ENCODE measurements at regions not wholly inside any gene's neighbourhood (a gene's known extent, or its start where the extent isn't known, plus 50 kb on each side); places are given as distances from the start of the nearest gene placed in this dataset.
"Not testable (repeated sequence)": the region's sequence is repeated elsewhere in the genome, so short reads cannot be mapped to it uniquely, and the experiment has no call there.

- TF ChIP-seq, protein P1, sequence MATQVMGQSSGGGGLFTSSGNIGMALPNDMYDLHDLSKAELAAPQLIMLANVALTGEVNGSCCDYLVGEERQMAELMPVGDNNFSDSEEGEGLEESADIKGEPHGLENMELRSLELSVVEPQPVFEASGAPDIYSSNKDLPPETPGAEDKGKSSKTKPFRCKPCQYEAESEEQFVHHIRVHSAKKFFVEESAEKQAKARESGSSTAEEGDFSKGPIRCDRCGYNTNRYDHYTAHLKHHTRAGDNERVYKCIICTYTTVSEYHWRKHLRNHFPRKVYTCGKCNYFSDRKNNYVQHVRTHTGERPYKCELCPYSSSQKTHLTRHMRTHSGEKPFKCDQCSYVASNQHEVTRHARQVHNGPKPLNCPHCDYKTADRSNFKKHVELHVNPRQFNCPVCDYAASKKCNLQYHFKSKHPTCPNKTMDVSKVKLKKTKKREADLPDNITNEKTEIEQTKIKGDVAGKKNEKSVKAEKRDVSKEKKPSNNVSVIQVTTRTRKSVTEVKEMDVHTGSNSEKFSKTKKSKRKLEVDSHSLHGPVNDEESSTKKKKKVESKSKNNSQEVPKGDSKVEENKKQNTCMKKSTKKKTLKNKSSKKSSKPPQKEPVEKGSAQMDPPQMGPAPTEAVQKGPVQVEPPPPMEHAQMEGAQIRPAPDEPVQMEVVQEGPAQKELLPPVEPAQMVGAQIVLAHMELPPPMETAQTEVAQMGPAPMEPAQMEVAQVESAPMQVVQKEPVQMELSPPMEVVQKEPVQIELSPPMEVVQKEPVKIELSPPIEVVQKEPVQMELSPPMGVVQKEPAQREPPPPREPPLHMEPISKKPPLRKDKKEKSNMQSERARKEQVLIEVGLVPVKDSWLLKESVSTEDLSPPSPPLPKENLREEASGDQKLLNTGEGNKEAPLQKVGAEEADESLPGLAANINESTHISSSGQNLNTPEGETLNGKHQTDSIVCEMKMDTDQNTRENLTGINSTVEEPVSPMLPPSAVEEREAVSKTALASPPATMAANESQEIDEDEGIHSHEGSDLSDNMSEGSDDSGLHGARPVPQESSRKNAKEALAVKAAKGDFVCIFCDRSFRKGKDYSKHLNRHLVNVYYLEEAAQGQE (IDR thresholded peaks at IDR 0.05) = no peak
- TF ChIP-seq GABPA (IDR thresholded peaks at IDR 0.05 in 1 of 2, conservative IDR thresholded peaks at IDR 0.05 in 1 of 2) = no peak
Observed at GRCh38 chr13:54263868-54264267, 1235.3 kb downstream of the OLFM4 start (continued).

- H3K9me3 ChIP-seq (ENCODE audit: control insufficient read depth in 4 of 4, low read length in 3 of 4); H3K27ac ChIP-seq (ENCODE audit: low read depth in 1 of 2, low read length in 2 of 2); H3K36me3 ChIP-seq (ENCODE audit: control insufficient read depth in 4 of 4, insufficient read depth in 3 of 4, low read depth in 1 of 4, low read length in 3 of 4); DNase-seq (ENCODE audit: low spot score); H3K9ac ChIP-seq (ENCODE audit: low read depth in 1 of 2, low read length in 2 of 2); H3K4me1 ChIP-seq (ENCODE audit: control insufficient read depth in 4 of 4, insufficient read depth in 4 of 4, low read length in 3 of 4); H3K4me3 ChIP-seq (ENCODE audit: low read depth in 1 of 3, low read length in 3 of 3); H3K27me3 ChIP-seq (ENCODE audit: control insufficient read depth in 4 of 4, insufficient read depth in 4 of 4, low read length in 3 of 4): not testable (repeated sequence)
- 36% methylated on average over 6 of the region's 6 CpGs for WGBS
Observed at GRCh38 chr13:54267253-54267668, 1238.6 kb downstream of the OLFM4 start.

- H3K27ac ChIP-seq (ENCODE audit: low read depth in 1 of 2, low read length in 2 of 2); H3K36me3 ChIP-seq (ENCODE audit: control insufficient read depth in 4 of 4, insufficient read depth in 3 of 4, low read depth in 1 of 4, low read length in 3 of 4); H3K4me1 ChIP-seq (ENCODE audit: control insufficient read depth in 4 of 4, insufficient read depth in 4 of 4, low read length in 3 of 4); H3K4me3 ChIP-seq (ENCODE audit: low read depth in 1 of 3, low read length in 3 of 3); H3K27me3 ChIP-seq (ENCODE audit: control insufficient read depth in 4 of 4, insufficient read depth in 4 of 4, low read length in 3 of 4); DNase-seq (ENCODE audit: low spot score); H3K9ac ChIP-seq (ENCODE audit: low read depth in 1 of 2, low read length in 2 of 2); H3K9me3 ChIP-seq (ENCODE audit: control insufficient read depth in 4 of 4, low read length in 3 of 4): not testable (repeated sequence)
- WGBS = 61% methylated on average over 10 of the region's 11 CpGs
Observed at GRCh38 chr13:54268013-54268695, 1239.5 kb downstream of the OLFM4 start.

DNA sequence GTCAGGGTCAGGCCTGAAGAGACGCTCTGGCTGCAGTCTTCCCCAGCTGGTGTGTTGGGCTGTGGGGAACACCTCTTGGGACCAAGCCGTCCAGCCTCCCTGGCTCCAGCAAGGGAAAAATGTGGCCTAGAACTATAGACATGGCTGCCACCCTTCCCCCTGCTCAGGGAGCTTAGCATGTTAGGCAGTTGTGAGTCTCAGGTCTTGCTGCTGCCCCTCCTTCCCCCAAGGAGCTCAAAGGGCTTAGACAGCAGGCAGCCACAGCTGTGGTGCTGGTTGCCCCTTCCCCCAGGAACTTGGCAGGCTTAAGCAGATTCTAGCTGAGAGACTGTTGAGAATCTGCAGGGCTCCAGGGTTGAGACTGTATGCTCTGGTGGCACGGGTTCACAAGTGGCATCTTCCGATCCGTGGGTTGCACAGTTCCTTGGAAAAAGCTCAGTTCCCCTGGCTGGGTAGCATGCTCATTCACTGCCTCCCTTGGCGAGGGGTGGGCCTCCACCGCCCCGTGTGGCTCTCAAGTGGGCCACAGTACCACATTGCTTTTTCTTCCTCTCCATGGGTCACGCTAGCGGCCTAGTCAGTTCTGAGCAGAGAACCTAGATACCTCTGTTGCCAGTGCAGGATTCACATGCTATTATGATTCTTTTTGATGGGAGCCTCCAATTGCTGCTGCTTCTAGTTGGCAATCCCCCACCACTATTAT lies 1258.6 kb downstream of the OLFM4 start:
- Histone ChIP-seq H3K27me3 (ENCODE audit: control insufficient read depth in 4 of 4, insufficient read depth in 4 of 4, low read length in 3 of 4) (no peaks in the 10 kb centered on the region), H3K9ac (ENCODE audit: low read depth in 1 of 2, low read length in 2 of 2) (no peak overlapping the region), H3K9me3 (ENCODE audit: control insufficient read depth in 4 of 4, low read length in 3 of 4) (peaks cover 0 to 2% (median 0%) of the 10 kb centered on the region in 4 donors), H3K36me3 (ENCODE audit: control insufficient read depth in 4 of 4, insufficient read depth in 3 of 4, low read depth in 1 of 4, low read length in 3 of 4) (no peaks in the 10 kb centered on the region), H3K4me3 (ENCODE audit: low read depth in 1 of 3, low read length in 3 of 3) (no peak overlapping the region), H3K4me1 (ENCODE audit: control insufficient read depth in 4 of 4, insufficient read depth in 4 of 4, low read length in 3 of 4) (no peaks in the 10 kb centered on the region), H3K27ac (ENCODE audit: low read depth in 1 of 2, low read length in 2 of 2) (no peak overlapping the region)
- no peak for TF ChIP-seq TAF1 (conservative IDR thresholded peaks at IDR 0.05)
- TF ChIP-seq SP1 (IDR thresholded peaks at IDR 0.05) = no peak
- TF ChIP-seq RAD21 (IDR thresholded peaks at IDR 0.05) = no peak
- no peak for TF ChIP-seq GABPA (IDR thresholded peaks at IDR 0.05 in 1 of 2, conservative IDR thresholded peaks at IDR 0.05 in 1 of 2)
- TF ChIP-seq FOXA1 (IDR thresholded peaks at IDR 0.05) = no peak
- TF ChIP-seq, protein P1 (IDR thresholded peaks at IDR 0.05) = no peak
- TF ChIP-seq HNF4G (IDR thresholded peaks at IDR 0.05) = no peak
- no peak for TF ChIP-seq FOXA2 (IDR thresholded peaks at IDR 0.05)
- TF ChIP-seq CTCF (IDR thresholded peaks at IDR 0.05; ENCODE audit: low read depth, low read length, missing input control) = no peak
- TF ChIP-seq JUND (IDR thresholded peaks at IDR 0.05) = no peak
- no peak for TF ChIP-seq EGR1 (IDR thresholded peaks at IDR 0.05; ENCODE audit: low read depth in 2 of 2)
- TF ChIP-seq HNF4A (conservative IDR thresholded peaks at IDR 0.05) = no peak
- no peak for TF ChIP-seq NR2F2 (IDR thresholded peaks at IDR 0.05)
- no peak for DNase-seq (ENCODE audit: low spot score)
- WGBS = 87% methylated on average over 10 of the region's 10 CpGs
